HG03469 (cell line): ENCODE measurements at regions not wholly inside any gene's neighbourhood (a gene's known extent, or its start where the extent isn't known, plus 50 kb on each side); places are given as distances from the start of the nearest gene placed in this dataset.
"Not testable (repeated sequence)": the region's sequence is repeated elsewhere in the genome, so short reads cannot be mapped to it uniquely, and the experiment has no call there.

Source experiments
- ATAC-seq: cut with Tn5 transposase; IDR thresholded peaks from one replicate; pipeline ENCODE4 v1.9.1; 2021; ENCODE audit warnings: mild to moderate bottlenecking, moderate library complexity, moderate number of reproducible peaks; ENCODE audit not compliant: unreplicated experiment

DNA sequence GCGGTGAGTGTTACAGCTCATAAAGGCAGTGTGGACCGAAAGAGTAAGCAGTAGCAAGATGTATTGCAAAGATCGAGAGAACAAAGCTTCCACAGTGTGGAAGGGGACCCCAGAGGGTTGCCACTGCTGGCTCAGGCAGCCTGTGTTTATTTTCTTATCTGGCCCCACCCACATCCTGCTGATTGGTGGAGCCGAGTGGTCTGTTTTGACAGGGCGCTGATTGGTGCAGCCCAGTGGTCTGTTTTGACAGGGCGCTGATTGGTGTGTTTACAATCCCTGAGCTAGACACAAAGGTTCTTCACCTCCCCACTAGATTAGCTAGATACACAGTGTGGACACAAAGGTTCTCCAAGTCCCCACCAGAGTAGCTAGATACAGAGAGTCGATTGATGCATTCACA, 747.8 kb upstream of the NRXN1 start:
- ATAC-seq: not testable (repeated sequence)

DNA sequence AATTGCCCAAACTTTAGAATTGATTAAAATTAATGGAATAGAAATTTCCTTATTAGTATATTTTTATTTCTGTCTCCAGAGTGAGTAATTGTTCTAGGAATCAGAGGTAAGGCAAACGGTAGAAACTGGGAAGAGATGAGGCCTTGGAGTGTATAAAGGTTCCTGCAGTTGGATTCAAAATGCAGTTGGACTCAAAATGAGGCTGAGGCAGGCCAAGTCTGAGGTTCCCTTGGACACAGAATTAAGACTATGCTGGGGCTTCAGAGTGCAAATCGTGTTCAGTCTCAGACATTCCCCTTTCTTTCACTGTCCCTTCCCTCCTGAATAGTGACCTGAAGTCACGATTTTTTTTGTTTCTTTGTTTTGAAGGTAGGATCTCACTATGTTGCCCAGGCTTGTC, 746.9 kb upstream of the NRXN1 start:
- no peak for ATAC-seq

DNA sequence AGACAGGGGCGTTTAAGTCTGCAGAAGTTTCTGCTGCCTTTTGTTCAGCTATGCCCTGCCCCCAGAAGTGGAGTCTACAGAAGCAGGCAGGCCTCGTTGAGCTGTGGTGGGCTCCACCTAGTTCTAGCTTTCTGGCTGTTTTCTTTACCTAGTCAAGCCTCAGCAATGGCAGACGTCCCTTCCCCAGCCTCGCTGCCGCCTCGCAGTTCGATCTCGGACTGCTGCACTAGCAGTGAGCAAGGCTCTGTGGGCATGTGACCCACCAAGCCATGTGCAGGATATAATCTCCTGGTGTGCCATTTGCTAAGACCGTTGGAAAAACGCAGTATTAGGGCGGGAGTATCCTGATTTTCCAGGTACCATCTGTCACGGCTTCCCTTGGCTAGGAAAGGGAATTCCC, 742.7 kb upstream of the NRXN1 start:
- ATAC-seq: not testable (repeated sequence)

DNA sequence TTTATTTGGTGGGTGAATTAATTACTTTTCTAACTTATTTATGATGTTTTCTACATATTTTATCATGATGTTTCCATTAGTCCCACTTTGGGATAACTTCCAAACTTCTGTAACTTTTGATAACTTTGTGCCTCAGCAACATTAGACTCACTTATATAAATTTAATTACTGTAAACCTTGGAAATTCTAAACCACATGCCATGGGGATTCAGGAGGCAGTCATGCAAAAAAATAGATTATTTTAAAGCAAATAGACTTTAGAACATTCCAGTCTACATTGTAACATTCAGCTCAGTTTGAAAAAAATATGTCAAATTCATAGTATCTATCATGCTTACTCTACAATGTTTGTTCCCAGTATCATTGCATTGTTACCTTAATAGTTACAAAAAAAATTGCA, 728.5 kb upstream of the NRXN1 start:
- no peak for ATAC-seq

DNA sequence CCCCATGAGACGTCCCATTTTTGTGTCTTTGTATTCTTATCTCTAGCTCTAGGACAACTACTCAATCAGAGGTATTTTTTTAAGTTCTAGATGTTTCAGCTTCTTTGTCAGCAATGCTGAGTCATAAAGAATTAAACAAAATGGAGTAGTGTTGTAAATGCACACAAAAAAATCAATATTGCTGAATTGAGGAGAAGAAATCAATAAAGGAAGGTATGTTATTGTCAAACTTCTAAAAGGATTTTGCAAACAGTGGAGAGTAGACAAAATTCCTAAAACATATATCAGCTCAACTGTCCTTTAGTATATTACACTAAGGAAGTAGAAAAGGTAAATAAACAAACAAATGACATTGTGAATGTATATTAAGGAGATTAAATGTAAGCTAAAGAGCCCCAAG, 726.1 kb upstream of the NRXN1 start:
- ATAC-seq: no peak

DNA sequence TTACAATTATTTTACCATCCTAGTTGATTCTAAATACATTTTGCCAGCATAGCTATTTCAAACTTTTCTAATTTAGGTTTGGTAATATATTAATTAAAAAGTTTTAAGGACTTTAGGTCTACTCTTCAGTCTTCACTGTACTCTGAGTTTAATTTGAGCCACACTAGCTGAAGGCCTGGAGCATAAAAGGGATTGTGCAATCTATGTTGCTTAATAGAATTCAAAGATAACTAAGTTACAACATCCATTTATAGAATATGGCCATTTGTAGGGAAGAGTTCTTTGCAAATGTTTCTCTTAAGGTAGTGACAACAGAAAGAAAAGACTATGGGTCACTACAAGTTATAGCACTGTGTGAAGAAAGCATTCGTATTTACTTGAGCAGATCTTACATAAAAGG, 702.2 kb upstream of the NRXN1 start:
- no peak for ATAC-seq

DNA sequence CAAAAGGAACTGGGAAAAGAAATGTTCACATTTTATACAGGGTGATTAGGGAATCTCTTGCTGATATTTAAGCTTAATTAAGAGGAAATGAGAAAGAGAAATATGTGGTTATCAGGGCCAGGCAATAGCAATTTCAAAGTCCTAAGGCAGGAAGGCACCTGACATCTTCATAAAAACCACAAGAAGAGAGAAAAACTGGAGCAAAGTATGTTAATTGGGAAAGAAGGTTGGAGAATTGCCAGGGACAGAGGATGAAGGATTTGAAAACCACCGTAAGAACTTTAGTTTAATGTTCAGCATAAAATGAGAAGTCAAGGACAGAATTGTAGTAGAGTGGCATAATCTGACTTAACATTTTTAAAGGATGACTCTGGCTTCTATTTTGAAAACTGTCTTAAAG, 691.8 kb upstream of the NRXN1 start:
- ATAC-seq: no peak

DNA sequence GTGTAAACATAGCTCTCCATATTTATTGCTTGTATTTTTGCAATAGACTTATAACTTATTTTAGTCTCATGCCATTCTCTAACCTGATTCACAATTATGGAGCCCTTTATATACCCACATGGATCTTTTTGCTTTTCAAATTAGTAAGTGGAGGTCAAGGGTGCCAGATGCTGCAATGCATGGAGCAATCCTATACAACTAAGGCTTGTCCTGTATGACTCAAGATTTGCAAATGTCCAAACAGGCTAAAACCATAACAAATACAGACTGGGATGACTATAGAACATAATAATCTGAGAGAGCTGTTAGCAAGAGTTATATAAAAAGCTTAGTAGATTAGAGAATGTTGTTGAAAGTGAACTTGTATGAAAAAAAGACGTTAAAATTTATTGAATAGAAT, 690.4 kb upstream of the NRXN1 start:
- ATAC-seq: no peak

DNA sequence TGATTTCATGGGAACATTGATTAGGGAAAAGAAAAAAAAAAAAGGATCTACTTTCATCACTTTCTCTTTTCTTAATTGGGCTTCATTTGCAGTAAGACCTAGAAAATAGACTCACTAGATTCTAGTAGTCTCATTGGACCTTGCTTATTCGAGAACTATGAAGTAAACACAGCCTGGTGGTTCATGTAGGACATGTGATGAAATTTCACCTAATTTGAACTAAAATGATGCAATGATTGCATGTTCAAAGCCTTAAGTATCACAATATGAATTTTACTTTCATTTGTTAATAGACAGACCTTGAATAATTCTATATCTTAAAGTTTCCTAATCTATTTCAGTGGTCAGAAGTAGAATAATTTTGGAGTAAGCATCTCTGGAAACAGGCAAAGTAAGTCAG, 688.9 kb upstream of the NRXN1 start:
- no peak for ATAC-seq

DNA sequence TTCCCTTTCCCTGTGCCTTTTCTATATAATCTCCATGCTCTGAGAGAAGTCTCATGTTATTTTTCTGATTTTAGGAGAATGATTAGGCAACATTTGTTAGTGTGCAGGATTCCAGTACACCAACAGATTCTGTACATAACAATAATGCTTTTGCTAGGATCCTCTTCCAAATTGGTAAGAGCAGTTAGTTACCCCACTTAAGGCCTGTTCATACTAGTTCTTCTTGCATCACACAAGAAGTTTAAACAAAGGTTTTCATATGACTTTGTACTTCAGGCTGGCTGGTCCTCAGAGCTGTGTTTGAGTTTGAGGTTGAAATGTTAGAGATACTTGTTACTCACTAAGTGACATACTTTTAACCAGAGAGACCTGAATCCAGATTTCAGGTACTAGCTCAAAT, 686.9 kb upstream of the NRXN1 start:
- ATAC-seq: no peak

DNA sequence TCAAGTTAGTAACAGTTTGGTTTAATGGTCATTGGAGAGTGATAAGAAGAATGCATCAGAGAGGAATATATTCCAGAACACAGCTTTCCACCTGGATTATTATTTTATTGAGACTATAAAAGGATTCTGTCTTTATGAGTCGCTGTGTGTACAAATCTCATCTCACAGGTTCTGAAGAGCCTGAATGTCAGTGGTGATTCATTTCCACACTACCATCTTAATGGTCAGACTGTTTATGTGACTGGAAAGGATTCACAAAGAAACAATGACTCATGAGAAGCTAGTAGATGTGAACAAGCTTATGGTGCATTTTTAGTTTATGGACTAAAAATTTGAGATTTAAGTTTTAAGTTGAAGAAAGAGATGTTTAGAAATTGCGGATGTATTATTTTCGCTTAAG, 685.4 kb upstream of the NRXN1 start:
- ATAC-seq: no peak

DNA sequence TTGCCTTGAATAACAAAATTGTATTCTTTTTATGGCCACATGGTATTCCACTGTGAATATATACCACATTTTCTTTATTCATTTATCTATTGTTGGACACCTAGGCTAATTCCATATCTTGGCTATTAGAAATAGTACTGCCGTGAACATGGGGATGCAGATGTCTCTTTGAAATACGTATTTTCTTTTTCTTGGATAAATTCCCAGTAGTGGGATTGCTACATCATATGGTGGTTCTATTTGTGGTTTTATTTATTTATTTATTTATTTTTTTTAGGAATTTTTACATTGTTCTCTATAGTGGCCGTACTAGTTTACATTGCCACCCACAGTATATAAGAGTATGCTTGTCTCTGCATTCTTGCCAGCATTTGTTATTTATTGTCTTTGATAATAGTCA, 679.8 kb upstream of the NRXN1 start:
- no peak for ATAC-seq

DNA sequence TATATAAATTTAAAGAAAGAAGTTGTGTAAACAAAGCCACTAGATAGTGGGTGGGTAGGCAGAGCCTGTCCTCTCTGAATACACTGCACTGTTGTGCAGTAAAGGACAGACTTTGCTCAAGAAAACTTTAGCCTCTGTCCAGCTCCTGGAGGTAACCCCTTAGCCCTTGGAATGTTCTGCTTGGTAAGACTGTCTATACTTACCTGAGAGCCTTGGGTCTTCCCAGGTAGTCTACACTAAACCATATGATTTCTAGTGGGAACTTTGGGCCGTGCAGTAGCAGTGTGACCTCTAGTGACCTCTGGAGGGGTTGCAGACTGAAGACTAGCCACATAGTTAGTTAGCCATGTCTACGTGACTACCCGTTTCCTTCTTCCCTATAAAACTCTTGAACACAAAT, 678.3 kb upstream of the NRXN1 start:
- no peak for ATAC-seq

DNA sequence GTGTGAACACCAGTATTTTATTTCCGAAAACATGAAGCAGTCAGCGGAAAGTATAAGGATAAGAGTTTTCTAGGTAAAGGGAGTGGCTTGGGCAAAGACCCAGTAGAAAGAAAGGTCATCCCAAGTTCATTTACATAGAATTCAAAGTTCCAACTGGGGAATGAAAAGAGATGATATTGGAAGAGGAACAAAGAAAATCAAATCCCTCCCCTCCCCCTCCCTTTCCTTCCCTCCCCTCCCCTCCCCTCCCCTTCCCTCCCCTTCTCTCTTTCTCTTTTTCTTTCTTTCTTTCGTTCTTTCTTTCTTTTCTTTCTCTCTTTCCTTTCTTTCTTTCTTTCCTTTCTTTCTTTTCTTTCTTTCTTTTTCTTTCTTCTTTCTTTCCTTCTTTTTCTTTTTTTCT, 675.7 kb upstream of the NRXN1 start:
- no peak for ATAC-seq

DNA sequence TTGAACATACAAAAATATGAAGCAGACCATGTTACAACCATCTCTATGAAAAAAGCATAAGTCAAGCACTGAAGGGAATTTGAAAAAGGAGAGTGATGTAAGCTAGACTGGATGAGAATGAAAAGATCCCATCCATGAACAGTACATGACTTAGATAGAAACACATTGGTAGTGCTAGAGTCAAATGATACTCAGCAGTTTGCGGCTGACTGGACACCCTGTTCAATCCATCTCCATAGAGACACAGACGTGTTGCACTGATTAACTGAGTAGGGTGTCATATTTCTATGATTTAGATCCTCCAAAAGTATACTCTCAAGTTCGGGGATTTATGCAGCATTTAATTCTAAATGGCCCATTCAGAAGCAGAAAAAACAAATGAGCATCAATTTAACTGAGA, 674.3 kb upstream of the NRXN1 start:
- ATAC-seq: no peak

DNA sequence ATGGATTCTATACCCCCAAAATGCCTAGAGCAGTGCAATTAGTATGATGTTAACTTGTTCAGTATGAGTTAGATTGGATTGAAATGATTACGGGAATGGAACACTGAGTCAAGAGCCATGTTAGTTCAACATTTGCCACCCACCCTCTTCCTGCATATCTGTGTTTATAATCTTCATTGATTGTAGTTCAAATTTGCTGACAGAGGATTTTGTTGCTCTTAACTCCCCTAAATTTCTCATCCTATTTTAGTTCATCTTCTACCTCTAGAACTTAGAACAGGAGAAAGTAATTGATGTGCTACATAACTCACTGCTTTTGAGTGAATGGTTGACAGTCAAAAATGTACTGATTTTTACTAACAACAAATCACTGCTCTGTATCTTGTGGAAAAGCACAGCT, 673.5 kb upstream of the NRXN1 start:
- no peak for ATAC-seq

DNA sequence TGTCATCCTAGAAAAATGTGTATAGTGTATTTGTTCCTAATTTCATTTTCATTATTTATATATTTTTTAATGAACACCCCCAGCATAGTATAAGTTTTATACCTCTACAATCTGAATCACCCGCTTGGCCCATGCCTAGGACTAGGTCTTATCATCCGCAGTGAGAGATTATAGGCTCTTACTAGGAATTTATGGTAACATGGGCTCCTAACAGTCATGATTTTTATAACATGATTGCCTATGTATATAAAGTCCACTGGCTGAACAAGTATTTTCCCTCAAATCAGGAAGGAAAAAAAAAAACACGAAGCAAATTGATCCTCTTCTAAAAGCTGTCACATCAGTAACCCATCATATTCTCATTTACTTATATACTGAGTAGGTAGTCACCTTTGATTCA, 666.1 kb upstream of the NRXN1 start:
- ATAC-seq: no peak

DNA sequence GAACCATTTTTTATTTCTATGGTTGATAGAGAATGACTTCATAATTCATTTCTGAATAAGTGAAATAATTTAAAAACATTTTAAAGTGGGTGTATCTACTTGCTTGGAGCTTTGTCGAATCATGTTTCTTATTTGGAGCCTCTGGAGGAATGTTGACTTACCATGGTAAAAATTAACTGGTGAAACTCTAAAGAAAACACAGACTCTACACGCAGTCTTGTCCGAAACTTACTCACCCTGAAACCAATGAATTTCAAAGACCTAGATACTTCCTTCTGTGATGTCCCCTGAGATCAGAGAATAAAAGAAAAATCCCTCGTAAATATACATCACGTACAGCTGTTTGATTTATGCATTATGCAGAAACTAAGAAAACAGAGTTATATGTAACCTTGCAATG, 665.2 kb upstream of the NRXN1 start:
- no peak for ATAC-seq

DNA sequence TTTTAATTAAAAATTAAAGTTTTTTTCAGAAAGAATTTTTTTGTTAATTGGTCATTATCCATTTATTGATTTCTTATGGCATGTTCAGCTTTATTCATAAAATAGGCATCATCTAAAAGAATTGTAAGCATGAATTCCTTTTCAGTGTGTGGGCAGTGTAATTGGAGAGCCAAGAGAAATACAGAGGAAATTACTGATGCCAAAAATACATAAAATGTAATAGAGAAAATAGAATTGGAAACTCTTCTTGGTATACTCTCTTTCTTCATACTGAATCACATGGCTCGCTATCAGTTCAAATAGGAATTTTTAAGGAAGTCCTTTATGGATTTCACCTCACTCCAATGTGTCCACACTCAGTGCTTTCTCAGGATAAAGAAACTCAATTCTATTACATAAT, 663.6 kb upstream of the NRXN1 start:
- ATAC-seq: no peak

DNA sequence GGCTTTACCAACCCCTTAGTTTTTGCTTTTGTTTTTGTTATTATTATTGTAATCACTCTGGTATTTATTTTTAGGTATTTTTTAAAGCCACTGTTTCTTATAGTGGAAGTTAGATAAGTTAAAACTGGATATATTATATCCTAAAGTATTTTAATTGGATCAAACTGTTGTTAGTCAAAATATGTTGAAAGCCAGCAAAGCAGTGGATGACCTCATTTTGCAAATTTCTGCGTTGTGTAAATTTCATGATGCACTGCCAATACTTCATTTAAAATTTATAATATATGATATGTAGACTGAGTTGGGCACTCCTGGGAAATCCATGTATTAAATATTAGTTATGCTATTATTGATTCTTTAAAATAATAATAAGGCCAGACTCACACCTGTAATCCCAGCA, 661.7 kb upstream of the NRXN1 start:
- ATAC-seq: no peak

DNA sequence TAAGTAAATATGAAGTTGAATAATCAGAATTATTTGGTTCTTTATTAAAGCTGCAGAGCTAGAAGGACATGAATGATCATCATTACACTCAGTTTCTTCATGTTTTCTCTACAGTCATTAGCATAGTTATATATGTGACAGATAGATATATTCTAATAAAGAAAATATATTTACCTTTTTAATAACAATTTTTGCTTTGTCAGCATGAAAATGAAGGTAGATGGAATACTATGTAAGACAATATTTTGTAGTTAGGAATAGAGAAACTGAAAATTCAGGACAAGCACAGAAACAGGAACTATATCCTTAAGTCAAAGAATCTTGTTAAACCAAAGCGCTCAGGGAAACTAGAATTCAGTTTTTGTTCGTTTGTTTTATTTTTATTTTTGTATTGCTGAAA, 649.9 kb upstream of the NRXN1 start:
- no peak for ATAC-seq

DNA sequence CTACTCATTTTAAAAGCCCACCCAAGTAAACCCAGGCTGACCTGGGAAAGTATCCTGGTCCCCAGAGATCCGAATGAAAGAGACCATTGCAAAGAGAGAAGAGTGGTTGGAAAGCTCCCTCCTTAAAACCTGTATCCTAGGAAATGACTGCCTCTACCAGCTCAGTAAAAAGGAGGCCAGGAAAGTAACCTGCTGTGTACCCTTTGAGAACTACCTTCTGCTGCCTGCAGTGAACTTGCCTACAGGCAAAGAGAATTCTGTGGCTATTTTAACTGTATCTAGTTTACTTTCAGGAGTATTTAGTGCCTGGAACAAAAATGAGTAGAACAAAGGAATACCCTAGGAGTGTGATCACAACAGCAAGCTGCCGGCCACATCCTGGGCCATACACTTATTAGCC, 641.7 kb upstream of the NRXN1 start:
- ATAC-seq: no peak

DNA sequence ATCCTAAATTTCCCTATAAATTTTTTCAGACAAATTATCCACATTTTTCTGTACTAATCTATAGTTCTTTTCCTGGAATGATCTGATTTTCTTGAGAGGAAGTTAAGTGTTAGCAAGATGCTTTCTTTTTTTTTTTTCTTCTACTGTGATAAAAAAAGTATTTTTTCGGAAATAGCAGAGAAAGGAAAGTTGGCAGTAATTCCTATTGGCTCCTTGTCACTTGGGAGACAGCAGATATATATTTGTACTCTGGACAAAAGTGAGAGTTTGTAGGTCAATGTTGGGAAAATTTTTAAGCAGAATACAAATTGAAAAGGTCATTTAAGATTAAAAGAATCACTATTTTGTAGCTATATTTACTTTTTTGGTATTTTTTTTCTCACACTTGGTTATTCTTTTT, 635.7 kb upstream of the NRXN1 start:
- no peak for ATAC-seq

DNA sequence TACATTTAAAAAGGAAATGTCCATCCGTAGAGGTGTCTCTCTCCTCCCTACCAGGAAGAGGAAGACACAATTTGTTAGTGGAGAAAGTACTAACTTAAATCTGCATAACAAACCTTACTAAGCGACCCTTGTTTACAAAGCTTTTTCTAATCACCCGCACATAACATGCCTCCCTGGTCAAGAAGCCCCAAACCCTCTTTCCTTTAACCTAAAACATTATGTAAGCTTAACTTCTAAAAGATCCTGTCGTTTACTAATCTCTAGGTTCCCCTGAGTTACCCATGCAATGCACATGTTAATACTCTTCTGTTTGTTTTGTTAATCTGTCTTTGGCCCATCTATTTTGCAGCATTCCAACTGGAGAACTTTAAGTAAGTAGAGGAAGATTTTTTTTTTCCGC, 630.3 kb upstream of the NRXN1 start:
- no peak for ATAC-seq
